ENCODE measurements at regions not wholly inside any gene's neighbourhood (a gene's known extent, or its start where the extent isn't known, plus 50 kb on each side); places are given as distances from the start of the nearest gene placed in this dataset.

GRCh38 chr21:22941779-22942490 lies 1943.7 kb downstream of the NCAM2 start:
- DNase-seq: no peak

- no peak for DNase-seq
These were observed 1957.3 kb downstream of the NCAM2 start for GRCh38 chr21:22955559-22955958.

DNA sequence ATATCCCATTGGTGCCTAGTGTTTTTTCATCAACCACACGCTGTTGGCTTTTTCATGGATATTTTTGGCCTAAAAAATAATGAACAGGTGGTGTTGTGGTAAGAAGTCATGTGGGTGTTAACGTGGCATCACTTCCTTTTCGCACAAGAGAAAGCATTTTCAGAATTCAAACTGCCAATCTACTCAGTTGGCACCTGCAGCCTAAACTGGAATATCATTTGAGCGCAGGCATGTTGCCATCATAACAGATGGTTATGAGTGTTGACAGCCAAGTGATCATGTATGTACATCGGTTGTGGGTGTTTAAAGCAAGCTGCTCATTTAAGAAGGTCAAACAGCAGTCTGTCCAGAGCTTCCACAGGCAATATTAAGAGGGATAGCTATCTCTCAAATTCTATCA lies 1963.0 kb downstream of the NCAM2 start:
- DNase-seq: no peak

- no peak for DNase-seq
These were observed 1967.4 kb downstream of the NCAM2 start for GRCh38 chr21:22965455-22966135.

- DNase-seq: no peak
These were observed 1983.6 kb downstream of the NCAM2 start for GRCh38 chr21:22981819-22982218.

- DNase-seq: no peak
These were observed 1994.9 kb downstream of the NCAM2 start for GRCh38 chr21:22993144-22993543.

DNA sequence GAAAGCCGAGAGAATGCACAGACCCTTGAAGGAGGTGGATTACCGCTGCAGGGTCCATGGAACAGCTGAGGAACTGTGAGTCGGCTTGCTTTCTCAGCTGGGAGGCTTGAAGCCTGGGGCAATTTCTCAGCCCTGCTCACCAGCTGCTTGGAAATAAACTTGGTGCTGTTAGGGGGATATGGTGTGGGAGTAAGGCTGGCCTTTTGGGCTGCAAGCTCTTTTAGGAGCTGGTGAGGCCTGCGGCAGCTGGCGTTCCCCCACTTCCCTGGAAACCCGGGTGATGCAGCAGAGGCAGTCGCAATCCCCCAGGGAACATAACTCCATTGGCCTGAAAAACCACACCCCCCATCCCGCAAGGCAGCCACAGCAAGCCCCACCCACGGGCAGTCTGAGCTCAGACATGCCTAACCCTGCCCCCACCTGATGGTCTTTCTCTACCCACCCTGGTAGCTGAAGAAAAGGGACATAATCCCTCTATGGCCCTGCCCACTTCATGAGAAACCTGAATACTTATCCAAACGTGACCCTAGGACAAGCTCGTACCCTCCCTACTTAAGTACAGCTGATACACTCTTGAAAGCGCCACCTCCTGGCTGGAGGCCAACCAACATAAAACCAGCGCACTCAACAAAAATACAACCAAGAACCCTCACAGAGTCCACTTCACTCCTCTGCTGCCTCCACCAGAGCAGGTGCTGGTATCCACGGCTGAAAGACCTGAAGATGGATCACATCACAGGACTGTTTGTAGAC lies 1995.8 kb downstream of the NCAM2 start:
- no peak for DNase-seq

DNA sequence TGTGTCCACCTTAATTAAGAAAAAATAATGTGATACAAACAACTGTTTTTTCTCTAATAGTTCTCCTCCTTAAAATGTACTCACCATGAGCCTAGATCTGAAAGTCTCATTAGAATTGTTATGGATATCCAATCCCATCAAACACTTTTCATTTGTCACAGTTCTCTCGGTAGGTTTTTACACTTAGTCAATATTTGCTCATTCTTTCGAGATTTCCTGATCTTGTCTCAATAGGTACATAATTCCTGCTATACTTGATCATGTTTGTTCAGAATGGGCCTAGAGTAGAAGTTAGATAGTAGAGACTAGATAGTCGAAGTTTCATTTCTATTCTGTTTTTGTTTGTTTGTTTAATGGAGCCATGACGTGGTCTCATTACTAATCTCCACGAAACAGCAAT lies 2005.7 kb downstream of the NCAM2 start:
- DNase-seq: no peak

DNA sequence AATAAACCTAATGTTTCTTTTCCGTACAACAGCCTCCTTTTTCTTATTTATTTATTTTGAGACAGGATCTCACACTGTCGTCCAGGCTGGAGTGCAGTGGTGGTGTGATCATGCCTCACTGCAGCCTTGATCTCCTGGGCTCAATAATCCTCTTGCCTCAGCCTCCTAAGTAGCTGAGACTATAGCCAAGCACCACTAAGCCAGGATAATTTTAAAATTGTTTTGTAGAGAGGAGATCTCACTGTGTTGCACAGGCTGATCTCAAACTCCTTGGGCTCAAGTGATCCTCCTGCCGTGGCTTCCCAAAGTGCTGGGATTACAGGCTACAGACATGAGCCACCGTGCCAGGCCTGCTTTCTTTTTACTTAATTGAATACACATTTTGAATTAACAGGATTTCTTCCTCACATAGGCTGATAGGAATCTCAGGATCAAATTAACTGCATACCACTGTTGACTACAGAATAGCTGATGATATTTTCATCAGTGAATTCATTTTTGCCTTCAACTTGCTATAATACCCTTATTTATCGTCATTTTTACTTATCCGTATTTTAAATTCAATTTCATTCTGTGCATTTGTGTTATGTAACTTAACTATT lies 2010.5 kb downstream of the NCAM2 start:
- DNase-seq: no peak

DNA sequence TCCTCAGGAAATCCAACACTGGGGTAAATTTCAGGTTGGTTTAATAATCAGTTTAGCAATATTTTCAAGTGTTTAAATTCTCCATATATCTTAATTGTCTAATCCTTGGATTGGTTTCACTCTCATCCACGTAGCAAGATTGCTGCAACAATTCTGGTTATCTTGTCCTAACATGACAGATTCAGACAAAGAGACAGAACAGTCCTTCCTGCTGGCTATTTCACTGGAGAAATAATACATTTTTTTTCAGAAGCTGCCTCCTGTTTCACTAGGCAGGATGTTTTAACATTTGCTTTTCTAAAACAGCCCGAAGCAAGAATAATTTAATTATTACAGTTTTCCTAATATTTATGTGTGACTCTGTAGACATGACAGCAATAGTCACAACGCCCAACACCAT lies 2011.2 kb downstream of the NCAM2 start:
- no peak for DNase-seq

GRCh38 chr21:23014021-23014420 lies 2015.8 kb downstream of the NCAM2 start:
- no peak for DNase-seq

DNA sequence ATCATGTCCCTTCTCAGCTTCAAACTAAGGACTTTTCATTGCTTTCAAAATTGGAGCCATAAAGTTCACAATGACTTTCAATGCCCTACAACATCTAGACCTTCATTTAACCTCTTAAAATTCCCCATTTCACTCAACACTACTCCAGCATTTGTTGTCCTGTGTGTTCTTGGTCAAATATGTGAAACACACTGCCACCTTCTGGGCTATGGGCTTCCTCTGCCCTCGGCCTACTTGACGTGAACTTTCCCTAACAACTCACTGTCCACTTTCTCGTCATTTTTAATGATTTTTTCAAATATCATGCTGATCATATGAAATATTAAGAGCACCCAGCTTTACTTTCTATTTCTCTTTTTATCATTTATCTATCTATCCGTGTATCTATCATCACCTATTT lies 2018.4 kb downstream of the NCAM2 start:
- DNase-seq: peak; percentile 12

DNA sequence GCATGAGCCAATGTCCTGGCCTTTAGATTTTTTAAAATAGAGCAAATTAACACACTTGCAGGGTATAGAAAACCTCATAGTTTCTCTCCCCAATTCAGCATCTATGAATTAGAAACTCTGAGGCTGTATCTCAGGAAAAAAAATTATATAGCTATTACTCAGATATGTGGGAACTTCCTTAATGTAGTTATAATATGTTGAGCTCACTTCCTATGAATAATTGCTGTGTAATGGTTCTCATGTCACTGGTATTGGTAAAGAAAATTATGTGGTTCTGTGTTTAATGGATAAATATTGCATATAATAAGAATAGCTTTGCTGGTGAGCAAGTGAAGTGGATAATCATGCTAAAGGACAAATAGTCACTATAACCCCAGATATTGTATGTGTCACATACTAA lies 2019.8 kb downstream of the NCAM2 start:
- no peak for DNase-seq

DNA sequence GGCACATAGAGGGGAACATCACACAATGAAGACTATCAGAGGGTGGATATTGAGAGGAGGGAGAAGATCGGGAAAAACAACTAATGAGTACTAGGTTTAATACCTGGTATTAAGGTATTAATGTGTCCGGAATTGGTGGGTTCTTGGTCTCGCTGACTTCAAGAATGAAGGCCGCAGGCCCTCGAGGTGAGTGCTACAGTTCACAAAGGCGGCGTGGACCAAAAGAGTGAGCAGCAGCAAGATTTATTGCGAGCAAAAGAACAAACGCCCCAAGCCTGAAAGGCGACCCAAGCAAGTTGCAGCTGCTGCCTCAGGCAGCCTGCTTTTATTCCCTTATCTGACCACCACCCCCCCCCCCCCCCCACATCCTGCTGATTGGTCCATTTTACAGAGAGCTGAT lies 2022.8 kb downstream of the NCAM2 start:
- DNase-seq: no peak

DNA sequence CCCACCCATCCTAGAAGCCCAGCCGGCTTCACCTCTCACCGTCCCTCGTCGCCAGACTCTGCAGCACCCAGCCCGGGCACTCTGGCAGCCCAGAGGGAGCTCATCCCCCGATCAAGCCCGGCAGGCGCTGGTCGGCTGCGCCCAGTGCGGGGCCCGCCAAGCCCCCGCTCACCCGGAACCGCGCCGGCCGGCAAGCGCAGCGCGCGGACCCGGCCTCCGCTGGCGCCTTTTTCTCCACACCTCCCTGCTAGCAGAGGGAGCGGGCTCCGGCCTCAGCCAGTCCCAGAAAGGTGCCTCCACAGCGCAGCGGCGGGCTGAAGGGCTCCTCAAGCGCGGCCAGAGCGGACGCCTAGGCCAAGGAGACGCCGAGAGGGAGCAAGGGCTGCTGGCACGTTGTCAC lies 2023.3 kb downstream of the NCAM2 start:
- no peak for DNase-seq

DNA sequence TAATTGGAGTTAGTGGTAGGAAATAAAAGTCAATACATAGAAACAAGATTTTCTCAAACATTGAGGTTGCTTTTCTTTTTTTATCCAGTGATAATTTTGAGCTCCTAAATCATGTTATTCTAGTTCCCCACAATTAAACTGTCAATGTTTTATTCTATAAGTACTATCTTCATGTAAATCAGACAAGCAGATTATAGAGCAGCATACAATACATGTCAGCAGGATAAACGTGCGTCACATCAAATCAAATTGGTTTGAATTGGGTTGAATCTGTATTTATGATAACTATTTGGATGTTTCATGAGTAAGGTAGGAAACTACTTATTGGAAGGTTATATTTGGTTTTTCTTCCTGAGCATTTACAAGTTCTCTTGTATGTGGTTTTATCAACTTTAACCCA lies 2028.7 kb downstream of the NCAM2 start:
- DNase-seq: no peak

- no peak for DNase-seq
These were observed 2041.6 kb downstream of the NCAM2 start for GRCh38 chr21:23039846-23040245.

DNA sequence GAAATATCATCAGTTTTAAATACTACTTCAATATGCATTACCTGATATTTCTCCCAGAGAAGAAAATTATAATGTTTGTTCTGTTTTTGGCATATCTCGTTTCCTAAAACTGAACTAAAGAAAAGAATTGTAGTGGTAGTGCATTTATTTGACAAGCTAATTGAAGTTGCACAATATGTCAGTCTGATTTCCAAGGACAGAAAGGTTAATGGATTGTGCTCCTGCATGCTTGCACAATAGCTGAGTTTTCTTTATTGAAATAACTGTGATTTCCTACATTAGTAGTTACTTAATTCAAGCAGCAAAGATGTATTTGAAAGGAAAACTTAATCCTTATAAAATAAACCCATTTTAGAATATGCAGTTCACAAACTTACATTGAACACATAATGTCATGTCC lies 2047.7 kb downstream of the NCAM2 start:
- no peak for DNase-seq

DNA sequence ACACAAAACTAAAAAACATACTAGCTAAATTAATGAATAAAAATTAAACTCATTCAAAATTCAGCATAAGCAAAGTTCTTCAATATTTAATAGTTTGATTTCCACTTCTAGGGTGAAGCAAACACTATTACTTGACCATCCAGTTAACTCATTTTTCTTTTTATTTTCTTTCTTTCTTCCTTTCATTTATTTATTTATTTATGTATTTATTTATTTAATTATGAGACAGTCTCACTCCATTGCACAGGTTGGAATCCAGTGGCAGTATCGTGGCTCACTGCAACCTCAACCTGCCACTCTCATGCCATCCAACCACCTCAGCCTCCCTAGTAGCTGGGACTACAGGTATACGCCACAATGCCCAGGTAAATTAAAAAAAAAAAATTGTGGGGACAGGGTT lies 2069.5 kb downstream of the NCAM2 start:
- DNase-seq: no peak

DNA sequence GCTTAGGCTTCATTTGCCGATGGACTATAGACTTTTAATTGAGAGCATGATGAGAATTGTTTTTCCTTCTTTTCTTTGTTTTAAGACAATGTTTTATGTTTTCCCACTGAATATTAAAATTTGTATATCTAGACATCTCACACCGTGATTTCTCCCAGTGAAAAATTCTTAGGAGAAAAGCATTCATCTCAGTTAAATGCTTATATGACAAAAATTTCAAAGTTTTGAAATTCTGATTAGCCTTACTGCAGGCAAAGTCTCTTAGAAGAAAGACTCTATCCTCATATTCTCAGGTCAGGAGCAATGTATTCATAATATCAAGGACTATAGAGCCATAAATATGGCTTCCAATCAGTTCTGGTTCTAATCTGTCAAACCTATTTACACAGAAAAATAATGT lies 2085.0 kb downstream of the NCAM2 start:
- DNase-seq: no peak

- no peak for DNase-seq
These were observed 2095.1 kb downstream of the NCAM2 start for GRCh38 chr21:23093259-23093658.

- no peak for DNase-seq
These were observed 2101.0 kb downstream of the NCAM2 start for GRCh38 chr21:23099185-23099584.

DNA sequence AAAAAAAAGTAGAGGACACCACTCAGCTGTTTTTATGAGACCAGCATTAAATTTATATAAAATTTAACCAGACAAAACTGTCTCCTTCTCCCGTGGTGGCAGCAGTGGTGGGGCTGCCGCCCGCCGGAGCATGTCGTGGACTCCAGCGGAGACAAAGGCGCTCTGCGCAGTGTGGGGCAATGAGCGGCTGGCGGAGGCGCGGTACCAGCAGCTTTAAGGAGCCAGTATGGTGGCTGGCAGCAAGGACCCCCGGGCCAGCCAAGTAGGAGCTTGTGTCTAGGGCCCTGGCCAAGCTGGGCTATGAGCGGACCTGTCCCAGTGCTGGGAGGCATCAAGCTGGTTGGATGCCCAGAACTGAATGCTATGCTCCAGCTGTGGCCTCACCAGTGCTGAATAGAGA lies 2102.9 kb downstream of the NCAM2 start:
- DNase-seq: no peak

DNA sequence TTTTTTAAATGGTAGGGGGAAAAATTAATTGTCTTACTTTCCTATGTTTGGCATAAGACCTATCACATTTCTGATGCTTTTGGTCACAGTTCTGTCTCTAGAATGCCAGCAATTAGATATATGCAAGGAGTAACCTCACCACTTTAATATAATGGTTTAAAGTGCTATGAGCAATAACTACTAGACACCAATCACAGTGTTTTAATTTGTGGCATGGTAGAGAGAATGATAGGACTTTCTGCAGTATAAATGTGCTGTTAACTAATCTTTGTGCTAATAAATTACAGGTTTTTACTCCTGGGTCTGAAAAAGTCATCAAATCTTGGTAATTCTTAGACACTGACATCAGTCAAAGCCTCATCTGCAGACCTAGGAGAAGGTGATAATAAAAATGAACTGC lies 2110.3 kb downstream of the NCAM2 start:
- DNase-seq: no peak

Measured in DMS53 (cell line).